Kasumi-1 (cell line): ENCODE measurements at regions not wholly inside any gene's neighbourhood (a gene's known extent, or its start where the extent isn't known, plus 50 kb on each side); places are given as distances from the start of the nearest gene placed in this dataset.
A peak's percentile ranks its signal among the peaks of the same experiment; 100 is the strongest.

ENCODE experiments used
- DNase-seq, 2 experiments: peaks; one replicate each; lab custom pipeline; 2025; lab: John Stamatoyannopoulos, UW

GRCh38 chr4:14559646-14560045 lies 442.6 kb upstream of the CPEB2 start:
- no peak for DNase-seq

GRCh38 chr4:14560577-14560976 lies 441.7 kb upstream of the CPEB2 start:
- no peak for DNase-seq

GRCh38 chr4:14562901-14563300 lies 439.4 kb upstream of the CPEB2 start:
- DNase-seq, result no peak

GRCh38 chr4:14564281-14564680 lies 438.0 kb upstream of the CPEB2 start:
- DNase-seq, result no peak

GRCh38 chr4:14566518-14566917 lies 435.8 kb upstream of the CPEB2 start:
- DNase-seq, result no peak

- no peak for DNase-seq
Observed at GRCh38 chr4:14568351-14568750, 433.9 kb upstream of the CPEB2 start.

GRCh38 chr4:14575289-14575688 lies 427.0 kb upstream of the CPEB2 start:
- DNase-seq, result no peak

GRCh38 chr4:14575919-14576318 lies 426.4 kb upstream of the CPEB2 start:
- no peak for DNase-seq

- DNase-seq, result no peak
Observed at GRCh38 chr4:14580061-14580460, 422.2 kb upstream of the CPEB2 start.

- DNase-seq, result no peak
Observed at GRCh38 chr4:14581741-14582140, 420.5 kb upstream of the CPEB2 start.

- DNase-seq, result no peak
Observed at GRCh38 chr4:14582677-14583076, 419.6 kb upstream of the CPEB2 start.

- no peak for DNase-seq
Observed at GRCh38 chr4:14583331-14583730, 418.9 kb upstream of the CPEB2 start.

GRCh38 chr4:14583752-14584151 lies 418.5 kb upstream of the CPEB2 start:
- DNase-seq, result no peak

- DNase-seq, result no peak
Observed at GRCh38 chr4:14592950-14593349, 409.3 kb upstream of the CPEB2 start.

- DNase-seq, result peak; percentile 4 to 38
Observed at GRCh38 chr4:14596028-14596427, 406.3 kb upstream of the CPEB2 start.

- no peak for DNase-seq
Observed at GRCh38 chr4:14596437-14596836, 405.8 kb upstream of the CPEB2 start.

GRCh38 chr4:14596904-14597303 lies 405.4 kb upstream of the CPEB2 start:
- no peak for DNase-seq

- DNase-seq, result no peak
Observed at GRCh38 chr4:14602206-14602605, 400.1 kb upstream of the CPEB2 start.

- no peak for DNase-seq
Observed at GRCh38 chr4:14607001-14607400, 395.3 kb upstream of the CPEB2 start.

- no peak for DNase-seq
Observed at GRCh38 chr4:14607578-14607977, 394.7 kb upstream of the CPEB2 start.

- no peak for DNase-seq
Observed at GRCh38 chr4:14608630-14609029, 393.7 kb upstream of the CPEB2 start.

GRCh38 chr4:14614840-14615239 lies 387.4 kb upstream of the CPEB2 start:
- DNase-seq, result no peak

GRCh38 chr4:14615671-14616070 lies 386.6 kb upstream of the CPEB2 start:
- peak; percentile 26 to 53 for DNase-seq

- no peak for DNase-seq
Observed at GRCh38 chr4:14620567-14621141, 381.6 kb upstream of the CPEB2 start.
